ENCODE measurements at regions not wholly inside any gene's neighbourhood (a gene's known extent, or its start where the extent isn't known, plus 50 kb on each side); places are given as distances from the start of the nearest gene placed in this dataset.

- no TSS peak for BruUV-seq (replicated peaks)
- peak in 1 of 2 experiments; percentile 33 for TF ChIP-seq CTCF (IDR thresholded peaks at IDR 0.05; ENCODE audit: insufficient read depth in 1 of 2, low read depth in 1 of 2, low read length in 1 of 2, severe bottlenecking in 1 of 2, unreplicated experiment in 1 of 2)
- Mint-ChIP-seq H3K27me3 (ENCODE audit: insufficient read depth, unreplicated experiment) (peaks cover 4% of the 10 kb centered on the region), H3K4me1 (ENCODE audit: low read depth, unreplicated experiment) (no peaks in the 10 kb centered on the region), H3K36me3 (ENCODE audit: insufficient read depth, unreplicated experiment) (no peaks in the 10 kb centered on the region), H3K9me3 (ENCODE audit: unreplicated experiment) (no peaks in the 10 kb centered on the region), H3K4me3 (ENCODE audit: unreplicated experiment) (no peak overlapping the region), H3K27ac (ENCODE audit: unreplicated experiment) (no peak overlapping the region)
- Histone ChIP-seq H3K36me3 (ENCODE audit: control insufficient read depth, insufficient read depth, low read length) (no peaks in the 10 kb centered on the region), H3K9me3 (no peaks in the 10 kb centered on the region), H3K4me3 (ENCODE audit: low read depth, low read length) (no peak overlapping the region), H3K4me1 (no peaks in the 10 kb centered on the region), H3K27me3 (replicated peaks; ENCODE audit: control insufficient read depth, insufficient read depth, low read length) (no peaks in the 10 kb centered on the region)
- DNase-seq: peak in 1 of 2 experiments; percentile 29
- intact Hi-C loops (cut with micrococcal nuclease; ENCODE audit: unreplicated experiment): no loop called here
- POLR2A ChIA-PET: interaction anchor here (0.5 kb wide), 1 partner anchor 56 kb away, joined by 3 read pairs; no protein-coding TSS in a partner anchor
- CTCF ChIA-PET: interaction anchor here (0.9 to 1.6 kb wide), 3 partner anchors 79 to 472 kb away, joined by 3 read pairs; no protein-coding TSS in a partner anchor
Measured at GRCh38 chr3:186425788-186426730, 64.0 kb upstream of the DGKG start.

DNA sequence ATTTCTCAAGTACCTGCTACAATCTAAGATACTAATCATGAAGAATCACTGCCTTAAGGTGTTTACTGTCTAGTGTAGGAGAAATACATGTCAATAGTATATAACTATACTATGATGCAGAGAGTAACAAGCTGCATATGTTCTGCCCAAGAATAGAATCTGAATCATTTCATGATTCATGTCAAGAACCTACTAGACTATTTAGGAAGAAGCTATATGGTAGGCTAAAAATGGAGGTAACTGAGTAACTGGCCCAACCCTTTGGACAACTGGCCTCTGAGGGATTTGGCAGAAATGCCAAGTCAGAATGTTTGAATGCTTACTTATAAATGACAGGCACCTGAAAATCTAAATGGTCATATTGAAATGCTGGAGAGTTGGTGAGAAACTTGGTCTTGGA is 59.9 kb upstream of the DGKG start:
- no peak for DNase-seq
- H3K27me3 ChIP-seq (replicated peaks; ENCODE audit: control insufficient read depth, insufficient read depth, low read length): no peaks in the 10 kb centered on the region
- Mint-ChIP-seq H3K36me3 (ENCODE audit: insufficient read depth, unreplicated experiment) (no peaks in the 10 kb centered on the region), H3K27me3 (ENCODE audit: insufficient read depth, unreplicated experiment) (peaks cover 12% of the 10 kb centered on the region), H3K4me3 (ENCODE audit: unreplicated experiment) (no peak overlapping the region), H3K9me3 (ENCODE audit: unreplicated experiment) (no peaks in the 10 kb centered on the region), H3K4me1 (ENCODE audit: low read depth, unreplicated experiment) (no peaks in the 10 kb centered on the region), H3K27ac (ENCODE audit: unreplicated experiment) (no peak overlapping the region)
- H3K4me3 ChIP-seq (ENCODE audit: low read depth, low read length): no peak overlapping the region
- H3K4me1 ChIP-seq: no peaks in the 10 kb centered on the region
- H3K9me3 ChIP-seq: no peaks in the 10 kb centered on the region
- no TSS peak for BruUV-seq (replicated peaks)
- intact Hi-C loops (cut with micrococcal nuclease; ENCODE audit: unreplicated experiment): no loop called here
- no peak for TF ChIP-seq CTCF (IDR thresholded peaks at IDR 0.05; ENCODE audit: insufficient read depth in 1 of 2, low read depth in 1 of 2, low read length in 1 of 2, severe bottlenecking in 1 of 2, unreplicated experiment in 1 of 2)
- ChIA-PET POLR2A (no interaction called here), CTCF (no interaction called here)
- H3K36me3 ChIP-seq (ENCODE audit: control insufficient read depth, insufficient read depth, low read length): no peaks in the 10 kb centered on the region

DNA sequence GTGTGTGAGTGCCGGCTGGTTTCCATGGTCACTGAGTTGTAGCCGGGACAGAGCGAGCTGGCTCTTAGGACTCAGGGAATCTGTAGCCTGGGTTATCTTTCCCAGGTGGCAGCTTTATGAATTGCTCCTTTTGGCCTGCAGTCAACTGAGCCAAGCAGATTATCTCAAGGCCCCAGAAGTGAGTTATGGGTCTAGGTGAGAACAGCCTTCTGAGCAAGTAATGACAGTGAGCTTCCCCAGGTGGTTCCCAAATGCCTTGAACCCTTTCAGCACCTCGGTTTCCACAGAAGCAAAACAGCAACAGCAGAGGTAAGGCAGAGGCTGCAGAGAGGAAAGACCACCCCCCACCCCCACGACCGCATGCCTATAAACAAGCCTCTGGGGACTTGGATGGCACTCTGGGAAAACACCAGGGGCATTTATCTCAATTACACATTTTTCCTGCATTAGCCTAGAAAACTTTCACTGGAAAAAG is 56.7 kb upstream of the DGKG start:
- intact Hi-C loops (cut with micrococcal nuclease; ENCODE audit: unreplicated experiment): no loop called here
- Mint-ChIP-seq H3K27me3 (ENCODE audit: insufficient read depth, unreplicated experiment) (peaks cover 15% of the 10 kb centered on the region), H3K4me1 (ENCODE audit: low read depth, unreplicated experiment) (no peaks in the 10 kb centered on the region), H3K27ac (ENCODE audit: unreplicated experiment) (no peak overlapping the region), H3K9me3 (ENCODE audit: unreplicated experiment) (no peaks in the 10 kb centered on the region), H3K4me3 (ENCODE audit: unreplicated experiment) (no peak overlapping the region), H3K36me3 (ENCODE audit: insufficient read depth, unreplicated experiment) (no peaks in the 10 kb centered on the region)
- no peaks in the 10 kb centered on the region for H3K36me3 ChIP-seq (ENCODE audit: control insufficient read depth, insufficient read depth, low read length)
- no peaks in the 10 kb centered on the region for H3K27me3 ChIP-seq (replicated peaks; ENCODE audit: control insufficient read depth, insufficient read depth, low read length)
- TF ChIP-seq CTCF (IDR thresholded peaks at IDR 0.05; ENCODE audit: insufficient read depth in 1 of 2, low read depth in 1 of 2, low read length in 1 of 2, severe bottlenecking in 1 of 2, unreplicated experiment in 1 of 2): no peak
- CTCF ChIA-PET: no interaction called here
- H3K9me3 ChIP-seq: no peaks in the 10 kb centered on the region
- no peaks in the 10 kb centered on the region for H3K4me1 ChIP-seq
- no peak for DNase-seq
- H3K4me3 ChIP-seq (ENCODE audit: low read depth, low read length): no peak overlapping the region
- POLR2A ChIA-PET: no interaction called here
- BruUV-seq (replicated peaks): no TSS peak

Data from Caco-2 (cell line).